ENCODE measurements at regions not wholly inside any gene's neighbourhood (a gene's known extent, or its start where the extent isn't known, plus 50 kb on each side); places are given as distances from the start of the nearest gene placed in this dataset.
"Not testable (repeated sequence)": the region's sequence is repeated elsewhere in the genome, so short reads cannot be mapped to it uniquely, and the experiment has no call there.

- 69 to 74% methylated on average over 2 of the region's 2 CpGs for WGBS, 2 donors
- Histone ChIP-seq H3K36me3 (no peaks in the 10 kb centered on the region), H3K27ac (no peak overlapping the region), H3K27me3 (no peaks in the 10 kb centered on the region), H3K9me3 (no peaks in the 10 kb centered on the region), H3K4me1 (no peaks in the 10 kb centered on the region), H3K4me3 (no peak overlapping the region)
- ATAC-seq (no peak), DNase-seq (no peak), FAIRE-seq (no peak)
- intact Hi-C loops (cut with DNase I): no loop called here
- no peak for TF ChIP-seq CTCF (IDR thresholded peaks at IDR 0.05)
These were observed 203.8 kb downstream of the ALDH8A1 start for GRCh38 chr6:134746140-134746539.

GRCh38 chr6:134745192-134745591 is 204.7 kb downstream of the ALDH8A1 start:
- DNase-seq; H3K36me3 ChIP-seq; FAIRE-seq; H3K9me3 ChIP-seq; H3K27me3 ChIP-seq; H3K4me1 ChIP-seq; intact Hi-C loops (cut with DNase I); H3K4me3 ChIP-seq; H3K27ac ChIP-seq; ATAC-seq: not testable (repeated sequence)
- WGBS, 2 donors: 58 to 62% methylated on average over 8 of the region's 8 CpGs

GRCh38 chr6:134744301-134744700 is 205.6 kb downstream of the ALDH8A1 start:
- no peaks in the 10 kb centered on the region for H3K4me1 ChIP-seq
- no peaks in the 10 kb centered on the region for H3K27me3 ChIP-seq
- FAIRE-seq (no peak), ATAC-seq (no peak), DNase-seq (no peak)
- no peaks in the 10 kb centered on the region for H3K36me3 ChIP-seq
- intact Hi-C loops (cut with DNase I): no loop called here
- H3K9me3 ChIP-seq: no peaks in the 10 kb centered on the region
- no peak overlapping the region for H3K27ac ChIP-seq
- no peak for TF ChIP-seq CTCF (IDR thresholded peaks at IDR 0.05)
- H3K4me3 ChIP-seq: no peak overlapping the region

- DNase-seq: no peak
- intact Hi-C loops (cut with DNase I): no loop called here
- FAIRE-seq: no peak
- H3K4me1 ChIP-seq: no peaks in the 10 kb centered on the region
- H3K27me3 ChIP-seq: no peaks in the 10 kb centered on the region
- no peaks in the 10 kb centered on the region for H3K9me3 ChIP-seq
- 70 to 78% methylated on average over 7 of the region's 7 CpGs for WGBS, 2 donors
- TF ChIP-seq CTCF (IDR thresholded peaks at IDR 0.05): no peak
- ATAC-seq: peak in 1 of 4 donors; percentile 18
- no peak overlapping the region for H3K4me3 ChIP-seq
- no peak overlapping the region for H3K27ac ChIP-seq
- H3K36me3 ChIP-seq: no peaks in the 10 kb centered on the region
These were observed 208.7 kb downstream of the ALDH8A1 start for GRCh38 chr6:134741200-134741536.

- peak in 3 of 4 donors; percentile 50 to 81 (median 75) for ATAC-seq
- no peak for TF ChIP-seq CTCF (IDR thresholded peaks at IDR 0.05)
- DNase-seq: no peak
- no peak overlapping the region for H3K27ac ChIP-seq
- no peaks in the 10 kb centered on the region for H3K9me3 ChIP-seq
- no peak overlapping the region for H3K4me3 ChIP-seq
- H3K4me1 ChIP-seq: no peaks in the 10 kb centered on the region
- no peaks in the 10 kb centered on the region for H3K27me3 ChIP-seq
- WGBS, 2 donors: 72 to 81% methylated on average over 5 of the region's 5 CpGs
- H3K36me3 ChIP-seq: no peaks in the 10 kb centered on the region
- intact Hi-C loops (cut with DNase I): no loop called here
- FAIRE-seq: no peak
These were observed 209.3 kb downstream of the ALDH8A1 start for GRCh38 chr6:134740473-134741199.
